Pancreas (tissue), 10 donors: ENCODE measurements at regions not wholly inside any gene's neighbourhood (a gene's known extent, or its start where the extent isn't known, plus 50 kb on each side); places are given as distances from the start of the nearest gene placed in this dataset.

Experiments
- ATAC-seq, 4 donors: fragments of 200-7000 bp; cut with Tn5 transposase; one replicate each; pipeline versions ENCODE4 v1.8.0 to v1.9.1; 2020; ENCODE audit warnings: mild to moderate bottlenecking in 4 of 4, moderate library complexity in 4 of 4
- DNase-seq, 6 donors: peaks; one replicate each; pipeline ENCODE4 v3.0.0-alpha.2; 2020
- FAIRE-seq: peaks from 2 replicates; lab custom pipeline; 2012; peaks lifted over from hg19 to GRCh38; lab: Jason Lieb, UNC
- H3K27ac ChIP-seq, 4 donors: fragments of 200-600 bp; sonication (generic); 1 replicate in 3 of 4; 2 replicates in 1 of 4; pipeline versions ENCODE4 v1.5.0 to v1.8.0; 2020
- H3K27me3 ChIP-seq, 4 donors: fragments of 200-600 bp; one replicate each; pipeline ENCODE4 v1.8.0; 2021
- H3K36me3 ChIP-seq, 3 donors: fragments of 200-600 bp; sonication (generic) in 1 of 3; one replicate each; pipeline versions ENCODE4 v1.5.0 to v1.8.0; 2020 to 2021
- H3K4me1 ChIP-seq, 3 donors: fragments of 200-600 bp; one replicate each; pipeline ENCODE4 v1.8.0; 2021
- H3K4me3 ChIP-seq, 4 donors: fragments of 200-600 bp; sonication (generic) in 2 of 4; one replicate each; pipeline versions ENCODE4 v1.5.0 to v1.8.0; 2020 to 2021
- H3K9me3 ChIP-seq, 4 donors: fragments of 200-600 bp; one replicate each; pipeline ENCODE4 v1.8.0; 2021
- WGBS, 2 donors: extraction: QIAGEN DNeasy Blood & Tissue Kit; methylation state at CpG; one replicate each; pipeline ENCODE4 v1.1.7; 2013; 5-methylcytosine and 5-hydroxymethylcytosine counted together
- intact Hi-C, 3 donors: fragments of 100-400 bp; cut with DNase I; formaldehyde crosslinking; loops; one replicate each; pipeline versions ENCODE4 v1.11.1 to v1.14.2; 2022
- TF ChIP-seq, protein P1 (sequence below), 4 donors: fragments of 200-600 bp; sonication (generic) in 3 of 4; IDR thresholded peaks; one replicate each; pipeline versions ENCODE4 v1.5.0 to v1.8.0; 2021; ENCODE audit warnings: antibody characterized with exemption in 4 of 4
- donor health status: healthy with polysubstance abuse.
- donor health status: DM: no; HTN: no; CAD: no; lungs with moderate emphysema.
- donor health status: DM: no; HTN: no; CAD: no.
- donor health status: control.
- donor health status: control.
- donor health status: Bipolar disorder and iron deficiency.
- donor health status: DM: yes; HTN: yes; CAD: no.
- donor health status: DM: no; HTN: no; CAD: no.
- donor health status: DM: no; HTN: no; CAD: no.
- donor health status: DM: yes; HTN: yes; CAD: no.

DNA sequence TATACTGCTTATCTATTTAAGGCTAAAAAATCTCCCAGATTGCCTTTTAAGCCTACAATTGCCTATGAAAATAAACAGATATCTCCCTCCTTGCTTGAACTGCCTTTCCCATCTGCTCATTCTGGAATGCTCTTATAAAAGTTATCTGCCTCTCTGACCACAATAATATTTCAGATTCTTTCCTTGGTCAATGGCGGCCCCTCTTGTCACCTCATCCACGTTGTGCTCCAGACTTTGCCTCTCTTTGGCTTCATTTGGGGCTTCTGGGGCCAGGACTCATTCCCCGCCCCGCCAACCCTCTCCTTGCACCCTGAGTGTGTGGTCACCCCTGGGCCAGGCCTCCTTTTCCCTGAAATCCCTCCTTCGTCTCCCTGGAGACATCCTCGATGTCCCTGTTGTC lies 110.0 kb upstream of the RPS23 start:
- no peak overlapping the region for H3K4me3 ChIP-seq
- peaks cover 0 to 5% (median 0%) of the 10 kb centered on the region in 3 donors for H3K4me1 ChIP-seq
- no peak overlapping the region for H3K27ac ChIP-seq
- FAIRE-seq (no peak), DNase-seq (peak in 2 of 6 donors; percentile 5 to 27), ATAC-seq (peak in 2 of 4 donors; percentile 17 to 52)
- WGBS, 2 donors, result 78 to 86% methylated on average over 6 of the region's 6 CpGs
- H3K27me3 ChIP-seq, result no peaks in the 10 kb centered on the region
- H3K36me3 ChIP-seq, result no peaks in the 10 kb centered on the region
- intact Hi-C loops, result no loop called here
- H3K9me3 ChIP-seq, result no peaks in the 10 kb centered on the region
- TF ChIP-seq, protein P1, sequence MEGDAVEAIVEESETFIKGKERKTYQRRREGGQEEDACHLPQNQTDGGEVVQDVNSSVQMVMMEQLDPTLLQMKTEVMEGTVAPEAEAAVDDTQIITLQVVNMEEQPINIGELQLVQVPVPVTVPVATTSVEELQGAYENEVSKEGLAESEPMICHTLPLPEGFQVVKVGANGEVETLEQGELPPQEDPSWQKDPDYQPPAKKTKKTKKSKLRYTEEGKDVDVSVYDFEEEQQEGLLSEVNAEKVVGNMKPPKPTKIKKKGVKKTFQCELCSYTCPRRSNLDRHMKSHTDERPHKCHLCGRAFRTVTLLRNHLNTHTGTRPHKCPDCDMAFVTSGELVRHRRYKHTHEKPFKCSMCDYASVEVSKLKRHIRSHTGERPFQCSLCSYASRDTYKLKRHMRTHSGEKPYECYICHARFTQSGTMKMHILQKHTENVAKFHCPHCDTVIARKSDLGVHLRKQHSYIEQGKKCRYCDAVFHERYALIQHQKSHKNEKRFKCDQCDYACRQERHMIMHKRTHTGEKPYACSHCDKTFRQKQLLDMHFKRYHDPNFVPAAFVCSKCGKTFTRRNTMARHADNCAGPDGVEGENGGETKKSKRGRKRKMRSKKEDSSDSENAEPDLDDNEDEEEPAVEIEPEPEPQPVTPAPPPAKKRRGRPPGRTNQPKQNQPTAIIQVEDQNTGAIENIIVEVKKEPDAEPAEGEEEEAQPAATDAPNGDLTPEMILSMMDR (IDR thresholded peaks at IDR 0.05), result no peak

DNA sequence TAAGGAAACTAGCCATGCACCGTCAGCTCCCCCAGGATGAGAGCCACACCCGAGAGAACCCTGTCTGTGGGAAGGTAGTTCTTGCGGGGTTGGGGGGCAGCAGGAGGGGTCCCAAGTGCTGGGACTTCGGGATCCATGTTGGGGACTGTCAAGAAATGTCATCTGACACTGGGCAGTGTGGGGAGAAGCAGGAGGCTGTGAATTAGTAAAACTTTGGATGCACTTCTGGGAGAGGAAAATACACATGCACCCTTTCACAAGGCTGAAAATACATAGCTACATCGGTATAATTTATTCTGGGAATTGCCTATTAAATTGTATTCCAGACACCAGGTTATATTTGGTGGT lies 109.6 kb upstream of the RPS23 start:
- peaks cover 0 to 5% (median 0%) of the 10 kb centered on the region in 3 donors for H3K4me1 ChIP-seq
- no peak for FAIRE-seq

DNA sequence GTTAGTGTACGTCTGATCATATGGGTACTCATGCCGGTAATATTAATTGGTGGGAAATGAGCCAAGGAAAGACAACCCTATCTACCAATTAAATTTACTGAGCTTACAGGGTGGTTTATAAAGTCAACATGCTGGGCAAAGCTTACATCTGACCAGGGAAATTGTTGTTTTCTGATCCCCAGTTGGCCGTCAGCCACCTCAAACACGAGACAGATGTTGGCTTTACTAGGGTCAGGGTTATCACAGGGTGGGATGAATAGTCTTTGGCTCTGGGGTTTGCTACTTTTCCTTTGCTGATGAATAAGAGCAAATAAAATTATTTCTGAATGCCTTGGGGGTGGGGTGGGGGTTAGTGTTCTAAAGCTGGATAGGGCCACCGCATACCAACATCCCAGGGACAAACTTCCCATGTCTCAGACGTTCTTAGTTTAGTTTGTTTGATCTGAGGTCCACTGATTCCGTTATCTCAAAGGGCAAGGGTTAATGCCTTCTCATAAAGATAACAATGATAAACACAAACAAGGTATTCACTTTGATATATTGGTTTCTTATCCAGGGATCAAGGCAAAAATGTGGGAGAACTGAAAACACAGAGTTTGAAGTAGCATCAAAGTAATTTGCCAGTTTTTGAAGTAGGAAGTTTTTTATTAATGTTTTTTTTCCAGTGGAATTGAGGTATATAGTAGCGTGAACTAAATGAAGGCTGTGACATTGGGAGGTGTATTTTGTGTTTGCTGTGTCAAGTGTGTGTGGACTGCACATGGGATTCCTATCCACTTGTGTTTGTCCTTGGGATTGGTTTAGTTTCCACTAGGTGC lies 109.1 kb upstream of the RPS23 start:
- peak in 3 of 4 donors; percentile 57 to 81 (median 77) for ATAC-seq
- Histone ChIP-seq H3K9me3 (no peaks in the 10 kb centered on the region), H3K27ac (no peak overlapping the region), H3K27me3 (no peaks in the 10 kb centered on the region), H3K4me1 (peaks cover 0 to 5% (median 0%) of the 10 kb centered on the region in 3 donors), H3K4me3 (no peak overlapping the region), H3K36me3 (no peaks in the 10 kb centered on the region)
- FAIRE-seq, result no peak
- intact Hi-C loops, result no loop called here
- TF ChIP-seq, protein P1 (IDR thresholded peaks at IDR 0.05), result no peak
- peak in 2 of 6 donors; percentile 6 to 19 for DNase-seq
- WGBS, 2 donors, result 16 to 17% methylated on average over 8 of the region's 8 CpGs

More for the DNA sequence above, 109.6 kb upstream of the RPS23 start:
- Histone ChIP-seq H3K4me3 (no peak overlapping the region), H3K36me3 (no peaks in the 10 kb centered on the region), H3K27me3 (no peaks in the 10 kb centered on the region), H3K9me3 (no peaks in the 10 kb centered on the region), H3K27ac (no peak overlapping the region)
- WGBS, 2 donors, result 13 to 17% methylated on average over 5 of the region's 5 CpGs
- TF ChIP-seq, protein P1 (IDR thresholded peaks at IDR 0.05), result no peak
- no peak for ATAC-seq
- intact Hi-C loops, result no loop called here
- no peak for DNase-seq

DNA sequence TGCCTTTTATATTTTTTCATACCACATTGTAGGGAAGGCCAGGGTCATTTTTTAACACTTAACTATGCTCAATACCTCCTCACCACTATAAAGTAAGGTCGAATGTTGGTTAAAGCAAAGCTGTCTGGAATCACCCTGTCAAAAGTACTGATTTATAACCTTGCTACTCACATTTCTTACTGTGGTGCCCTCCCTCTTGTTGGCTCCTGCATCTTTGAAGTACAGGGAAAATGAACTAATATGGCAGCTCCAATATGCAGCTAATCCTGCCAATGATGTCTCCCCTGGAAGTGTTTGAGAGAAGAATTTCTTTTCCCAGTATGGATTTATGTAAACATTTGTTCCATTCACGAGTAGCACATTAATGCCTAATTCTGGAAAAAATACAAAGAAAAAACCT lies 108.4 kb upstream of the RPS23 start:
- no peaks in the 10 kb centered on the region for H3K27me3 ChIP-seq
- H3K27ac ChIP-seq, result no peak overlapping the region
- intact Hi-C loops, result no loop called here
- peaks cover 0 to 5% (median 0%) of the 10 kb centered on the region in 3 donors for H3K4me1 ChIP-seq
- WGBS, 2 donors, result 18 to 22% methylated on average over 2 of the region's 2 CpGs
- no peaks in the 10 kb centered on the region for H3K36me3 ChIP-seq
- FAIRE-seq (no peak), DNase-seq (no peak), ATAC-seq (peak in 1 of 4 donors; percentile 12)
- TF ChIP-seq, protein P1 (IDR thresholded peaks at IDR 0.05), result no peak
- H3K4me3 ChIP-seq, result no peak overlapping the region
- H3K9me3 ChIP-seq, result no peaks in the 10 kb centered on the region
